ENCODE measurements at regions not wholly inside any gene's neighbourhood (a gene's known extent, or its start where the extent isn't known, plus 50 kb on each side); places are given as distances from the start of the nearest gene placed in this dataset.

- DNase-seq (ENCODE audit: low spot score), result no peak
- TF ChIP-seq, protein P1, sequence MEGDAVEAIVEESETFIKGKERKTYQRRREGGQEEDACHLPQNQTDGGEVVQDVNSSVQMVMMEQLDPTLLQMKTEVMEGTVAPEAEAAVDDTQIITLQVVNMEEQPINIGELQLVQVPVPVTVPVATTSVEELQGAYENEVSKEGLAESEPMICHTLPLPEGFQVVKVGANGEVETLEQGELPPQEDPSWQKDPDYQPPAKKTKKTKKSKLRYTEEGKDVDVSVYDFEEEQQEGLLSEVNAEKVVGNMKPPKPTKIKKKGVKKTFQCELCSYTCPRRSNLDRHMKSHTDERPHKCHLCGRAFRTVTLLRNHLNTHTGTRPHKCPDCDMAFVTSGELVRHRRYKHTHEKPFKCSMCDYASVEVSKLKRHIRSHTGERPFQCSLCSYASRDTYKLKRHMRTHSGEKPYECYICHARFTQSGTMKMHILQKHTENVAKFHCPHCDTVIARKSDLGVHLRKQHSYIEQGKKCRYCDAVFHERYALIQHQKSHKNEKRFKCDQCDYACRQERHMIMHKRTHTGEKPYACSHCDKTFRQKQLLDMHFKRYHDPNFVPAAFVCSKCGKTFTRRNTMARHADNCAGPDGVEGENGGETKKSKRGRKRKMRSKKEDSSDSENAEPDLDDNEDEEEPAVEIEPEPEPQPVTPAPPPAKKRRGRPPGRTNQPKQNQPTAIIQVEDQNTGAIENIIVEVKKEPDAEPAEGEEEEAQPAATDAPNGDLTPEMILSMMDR (IDR thresholded peaks at IDR 0.05; ENCODE audit: extremely low read depth, missing control alignments), result no peak
Observed at GRCh38 chr13:65456150-65456912, 1773.8 kb downstream of the PCDH9 start.

DNA sequence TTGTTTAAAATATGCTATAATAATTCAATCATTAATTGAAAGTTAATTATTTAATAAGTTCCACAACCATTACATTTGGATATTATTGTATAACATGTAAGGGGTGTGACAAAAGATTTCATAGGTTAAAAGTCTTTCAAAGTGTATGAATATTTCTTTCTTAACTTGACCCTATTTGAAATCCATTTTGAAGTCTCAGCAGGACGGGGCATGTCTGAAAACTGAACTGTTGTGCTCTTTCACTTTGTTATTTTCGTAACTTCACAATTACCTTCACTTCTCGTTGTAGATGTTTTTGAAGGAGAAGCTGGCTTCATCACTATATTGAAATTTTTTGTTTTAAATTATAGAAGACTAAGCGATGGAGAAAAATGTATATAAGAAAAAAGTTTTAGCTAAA, 1775.7 kb downstream of the PCDH9 start:
- TF ChIP-seq, protein P1 (IDR thresholded peaks at IDR 0.05; ENCODE audit: extremely low read depth, missing control alignments), result no peak
- DNase-seq (ENCODE audit: low spot score), result no peak

- TF ChIP-seq, protein P1 (IDR thresholded peaks at IDR 0.05; ENCODE audit: extremely low read depth, missing control alignments), result no peak
- no peak for DNase-seq (ENCODE audit: low spot score)
Observed at GRCh38 chr13:65453982-65454381, 1776.2 kb downstream of the PCDH9 start.

DNA sequence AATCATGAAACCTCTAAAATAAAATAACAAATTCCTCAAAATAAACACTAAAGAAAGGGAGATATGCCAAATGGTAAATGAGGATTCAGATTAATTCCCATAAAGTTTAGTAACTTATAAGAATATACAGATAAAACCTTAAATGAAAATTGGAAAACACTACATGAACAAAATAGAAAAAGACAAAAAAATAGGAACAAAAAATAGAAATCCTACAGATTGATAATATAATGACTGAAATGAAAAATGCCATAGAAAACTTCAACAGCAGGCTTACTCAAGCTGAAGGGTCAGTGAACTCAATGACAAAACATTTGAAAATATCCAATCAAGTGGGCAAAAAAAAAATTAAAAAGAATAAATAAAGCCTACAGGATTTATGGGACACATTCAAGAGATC, 1784.8 kb downstream of the PCDH9 start:
- no peak for DNase-seq (ENCODE audit: low spot score)
- TF ChIP-seq, protein P1 (IDR thresholded peaks at IDR 0.05; ENCODE audit: extremely low read depth, missing control alignments), result no peak

- TF ChIP-seq, protein P1 (IDR thresholded peaks at IDR 0.05; ENCODE audit: extremely low read depth, missing control alignments), result no peak
- no peak for DNase-seq (ENCODE audit: low spot score)
Observed at GRCh38 chr13:65435590-65435989, 1794.5 kb downstream of the PCDH9 start.

GRCh38 chr13:65417953-65418352, 1812.2 kb downstream of the PCDH9 start:
- DNase-seq (ENCODE audit: low spot score), result no peak
- TF ChIP-seq, protein P1 (IDR thresholded peaks at IDR 0.05; ENCODE audit: extremely low read depth, missing control alignments), result no peak

GRCh38 chr13:65416784-65417183, 1813.4 kb downstream of the PCDH9 start:
- TF ChIP-seq, protein P1 (IDR thresholded peaks at IDR 0.05; ENCODE audit: extremely low read depth, missing control alignments), result no peak
- DNase-seq (ENCODE audit: low spot score), result no peak
